ENCODE measurements at regions not wholly inside any gene's neighbourhood (a gene's known extent, or its start where the extent isn't known, plus 50 kb on each side); places are given as distances from the start of the nearest gene placed in this dataset.

- TF ChIP-seq CTCF (IDR thresholded peaks at IDR 0.05) (no peak), POLR2A (IDR thresholded peaks at IDR 0.05) (no peak)
These were observed 137.0 kb downstream of the SOX4 start for GRCh38 chr6:21730533-21730932.
